Testis (tissue), 2 donors: ENCODE measurements at regions not wholly inside any gene's neighbourhood (a gene's known extent, or its start where the extent isn't known, plus 50 kb on each side); places are given as distances from the start of the nearest gene placed in this dataset.

Experiments
- POLR2A ChIP-seq: fragments of 450-650 bp; IDR thresholded peaks from one replicate; pipeline ENCODE4 v1.6.1; 2017; ENCODE audit warnings: antibody characterized with exemption, mild to moderate bottlenecking, moderate library complexity
- TF ChIP-seq, protein P1 (sequence below), 3 experiments: fragments of 450-650 bp in 2 of 3; fragments of 200-600 bp in 1 of 3; sonication (generic) in 1 of 3; IDR thresholded peaks; one replicate each; pipeline ENCODE4 v1.5.1; 2016 to 2019; ENCODE audit warnings: antibody characterized with exemption in 3 of 3, mild to moderate bottlenecking in 2 of 3, moderate library complexity in 1 of 3

DNA sequence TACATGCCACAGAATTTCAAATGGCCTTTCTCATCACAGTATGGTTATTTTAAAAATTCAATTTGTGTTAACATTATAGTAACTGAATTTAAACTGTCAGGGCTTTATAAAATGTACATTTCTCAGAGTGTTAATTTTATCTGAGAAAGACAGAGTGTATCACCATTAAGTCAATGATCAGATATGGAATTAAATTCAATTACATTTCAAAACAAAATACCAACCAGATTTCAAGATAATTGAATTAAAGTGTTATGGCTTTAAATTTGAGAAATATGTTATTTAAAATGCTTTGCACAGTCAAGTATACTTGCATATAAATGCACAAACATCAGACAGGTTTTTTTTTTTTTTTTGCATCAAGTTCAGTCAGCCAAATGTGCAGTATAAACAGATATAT, 1574.4 kb downstream of the BRINP3 start:
- TF ChIP-seq, protein P1, sequence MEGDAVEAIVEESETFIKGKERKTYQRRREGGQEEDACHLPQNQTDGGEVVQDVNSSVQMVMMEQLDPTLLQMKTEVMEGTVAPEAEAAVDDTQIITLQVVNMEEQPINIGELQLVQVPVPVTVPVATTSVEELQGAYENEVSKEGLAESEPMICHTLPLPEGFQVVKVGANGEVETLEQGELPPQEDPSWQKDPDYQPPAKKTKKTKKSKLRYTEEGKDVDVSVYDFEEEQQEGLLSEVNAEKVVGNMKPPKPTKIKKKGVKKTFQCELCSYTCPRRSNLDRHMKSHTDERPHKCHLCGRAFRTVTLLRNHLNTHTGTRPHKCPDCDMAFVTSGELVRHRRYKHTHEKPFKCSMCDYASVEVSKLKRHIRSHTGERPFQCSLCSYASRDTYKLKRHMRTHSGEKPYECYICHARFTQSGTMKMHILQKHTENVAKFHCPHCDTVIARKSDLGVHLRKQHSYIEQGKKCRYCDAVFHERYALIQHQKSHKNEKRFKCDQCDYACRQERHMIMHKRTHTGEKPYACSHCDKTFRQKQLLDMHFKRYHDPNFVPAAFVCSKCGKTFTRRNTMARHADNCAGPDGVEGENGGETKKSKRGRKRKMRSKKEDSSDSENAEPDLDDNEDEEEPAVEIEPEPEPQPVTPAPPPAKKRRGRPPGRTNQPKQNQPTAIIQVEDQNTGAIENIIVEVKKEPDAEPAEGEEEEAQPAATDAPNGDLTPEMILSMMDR (IDR thresholded peaks at IDR 0.05), result no peak
- TF ChIP-seq POLR2A, result no peak
